ENCODE measurements at regions not wholly inside any gene's neighbourhood (a gene's known extent, or its start where the extent isn't known, plus 50 kb on each side); places are given as distances from the start of the nearest gene placed in this dataset.
"Not testable (repeated sequence)": the region's sequence is repeated elsewhere in the genome, so short reads cannot be mapped to it uniquely, and the experiment has no call there.

DNA sequence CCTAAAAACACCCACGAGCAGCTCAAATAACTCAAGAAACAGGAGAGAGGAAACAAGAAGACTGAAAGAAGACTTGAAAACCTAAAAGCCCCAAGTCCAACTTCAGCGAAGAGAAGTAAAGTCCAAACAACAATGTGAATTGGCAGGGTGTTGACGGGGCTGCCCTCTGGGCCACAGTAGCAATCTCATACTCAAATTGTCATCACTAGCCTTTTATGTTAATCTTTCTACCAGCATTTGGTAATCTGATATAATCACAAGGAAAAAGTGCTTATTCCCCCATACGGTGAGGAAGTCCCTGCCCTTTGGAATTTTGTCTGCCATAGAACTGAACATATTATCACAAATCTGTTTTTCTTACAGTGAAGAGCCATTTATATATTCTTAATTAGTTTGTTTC, 51.5 kb upstream of the IFNE start:
- DNase-seq (ENCODE audit: low spot score), result no peak

DNA sequence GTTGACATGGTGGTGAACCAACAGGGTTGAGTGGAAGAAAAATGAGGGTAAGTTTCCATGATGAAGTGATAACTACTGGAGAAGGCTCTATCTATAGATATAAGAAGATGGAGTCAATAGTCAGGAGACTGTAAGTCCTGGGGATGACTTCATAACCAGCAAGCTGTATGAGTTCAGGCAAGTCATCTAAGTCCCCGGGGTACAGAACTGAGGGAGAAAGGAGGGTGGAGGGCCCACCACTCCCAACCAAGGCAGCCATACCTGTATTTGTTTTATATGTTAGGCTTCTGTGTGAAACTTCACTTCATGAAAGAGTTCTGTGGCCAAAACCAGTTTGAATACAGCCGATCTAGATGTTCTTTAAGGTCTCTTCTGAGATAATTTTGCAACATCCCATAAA, 53.3 kb upstream of the IFNE start:
- no peak for DNase-seq (ENCODE audit: low spot score)

DNA sequence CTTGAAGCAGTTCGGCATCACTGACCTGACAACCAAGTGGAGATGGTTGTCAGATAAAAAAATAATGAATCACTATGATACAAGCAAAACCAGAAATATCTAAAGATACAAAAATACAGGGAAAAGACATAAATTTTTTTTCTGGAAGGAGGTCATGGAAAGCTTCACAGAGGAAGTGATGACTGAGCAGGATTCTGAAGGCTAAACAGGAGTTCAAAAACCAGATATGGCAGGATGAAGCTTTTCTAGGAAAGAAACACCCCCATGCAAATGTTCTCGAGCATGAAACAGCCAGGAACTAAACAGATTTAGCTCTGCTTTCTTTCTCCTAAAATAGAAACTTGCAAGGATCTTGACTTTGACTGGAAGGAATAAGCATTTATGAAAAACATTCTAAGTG, 60.7 kb upstream of the IFNE start:
- no peak for DNase-seq (ENCODE audit: low spot score)

DNA sequence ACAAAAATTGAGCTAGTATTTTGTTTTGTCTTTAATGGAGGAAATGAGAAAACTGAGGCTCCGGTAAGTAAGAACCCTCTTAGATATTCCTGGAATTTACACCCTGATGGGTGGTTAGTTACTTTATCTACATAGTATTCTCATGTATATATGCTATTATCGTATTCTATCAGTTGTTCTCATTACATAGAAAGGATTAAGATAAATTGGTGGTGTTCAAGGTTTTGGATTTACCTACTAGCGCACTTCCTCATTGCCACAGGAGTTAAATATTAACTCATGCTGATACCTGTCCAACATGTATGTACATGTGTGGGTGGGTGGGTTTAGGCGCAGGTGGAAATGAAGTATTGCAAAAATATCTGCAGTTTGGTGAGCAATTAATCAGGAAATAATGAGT, 61.1 kb upstream of the IFNE start:
- DNase-seq (ENCODE audit: low spot score), result no peak

DNA sequence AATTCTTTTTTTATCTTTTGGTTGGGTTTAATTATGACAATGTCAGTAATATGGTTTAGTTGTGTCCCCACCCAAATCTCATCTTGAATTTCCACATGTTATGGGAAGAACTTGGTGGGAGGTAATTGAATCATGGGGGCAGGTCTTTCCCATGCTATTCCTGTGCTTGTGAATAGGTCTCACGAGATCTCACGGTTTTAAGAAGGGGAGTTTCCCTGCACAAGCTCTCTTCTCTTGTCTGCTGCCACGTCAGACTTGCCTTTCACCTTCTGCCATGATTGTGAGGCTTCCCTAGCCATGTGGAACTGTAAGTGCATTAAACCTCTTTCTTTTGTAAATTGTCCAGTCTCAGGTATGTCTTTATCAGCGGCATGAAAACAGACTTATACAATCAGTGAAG, 61.7 kb upstream of the IFNE start:
- DNase-seq (ENCODE audit: low spot score), result not testable (repeated sequence)

DNA sequence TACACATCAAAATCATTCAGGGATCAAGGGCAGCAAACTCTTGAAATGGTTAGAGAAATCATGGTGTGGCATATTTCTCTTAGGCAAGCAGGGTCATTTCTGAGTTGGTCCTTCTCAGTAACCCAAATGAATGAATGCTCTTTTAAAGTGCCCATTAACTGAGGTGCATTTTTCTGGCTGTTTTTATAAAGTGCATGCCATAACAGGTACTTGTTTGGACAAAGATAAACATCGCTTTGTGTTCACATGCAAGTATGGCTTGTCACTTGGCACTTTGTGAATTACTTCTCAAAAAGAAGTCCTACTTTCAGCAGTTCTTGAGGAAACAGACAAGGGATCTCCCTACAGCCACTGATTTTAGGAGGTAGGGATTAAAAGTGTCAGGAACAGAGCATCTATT, 64.8 kb upstream of the IFNE start:
- DNase-seq (ENCODE audit: low spot score), result no peak

DNA sequence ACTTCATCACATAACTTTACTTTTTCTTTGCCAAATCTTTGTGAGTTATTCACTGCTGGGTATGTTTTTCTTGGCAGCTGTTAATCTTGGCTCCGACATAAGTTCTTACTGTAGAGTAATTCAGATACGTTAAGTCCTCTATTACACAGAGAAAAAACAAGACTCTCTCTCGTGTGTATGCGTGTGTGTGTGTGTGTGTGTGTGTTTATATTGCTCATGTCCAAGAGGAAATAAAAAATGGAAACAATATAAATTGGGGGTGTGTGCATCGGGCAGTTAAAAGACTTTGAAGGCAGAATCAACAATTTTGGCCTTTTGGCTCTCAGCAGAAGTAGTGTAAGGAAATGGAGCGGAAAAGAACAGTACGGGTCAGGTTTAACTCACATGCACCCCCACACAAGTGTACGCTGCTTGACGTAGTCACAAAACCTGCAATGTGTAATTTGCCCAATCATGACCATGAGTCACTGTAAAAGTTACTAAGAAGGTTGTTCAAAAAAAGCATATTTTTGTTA, 67.2 kb upstream of the IFNE start:
- DNase-seq (ENCODE audit: low spot score), result no peak

DNA sequence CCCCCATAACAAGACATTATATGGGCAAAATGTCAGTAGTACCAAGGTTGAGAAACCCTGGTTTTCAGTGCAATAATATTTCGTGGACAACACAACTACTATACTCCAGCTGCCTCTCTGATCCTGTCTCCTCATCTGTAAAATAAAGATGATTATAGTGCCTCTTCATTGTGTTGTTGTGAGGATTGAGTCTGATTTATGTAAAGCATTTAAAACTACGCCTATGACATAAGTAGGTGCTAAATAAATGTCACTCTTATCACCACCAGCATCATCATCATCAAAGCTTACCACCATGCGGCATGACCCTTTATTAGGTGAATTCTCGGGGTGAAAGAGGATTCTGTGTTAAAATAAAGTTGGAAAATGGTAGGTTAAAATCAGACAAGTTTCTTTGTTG, 67.8 kb upstream of the IFNE start:
- DNase-seq (ENCODE audit: low spot score), result no peak

DNA sequence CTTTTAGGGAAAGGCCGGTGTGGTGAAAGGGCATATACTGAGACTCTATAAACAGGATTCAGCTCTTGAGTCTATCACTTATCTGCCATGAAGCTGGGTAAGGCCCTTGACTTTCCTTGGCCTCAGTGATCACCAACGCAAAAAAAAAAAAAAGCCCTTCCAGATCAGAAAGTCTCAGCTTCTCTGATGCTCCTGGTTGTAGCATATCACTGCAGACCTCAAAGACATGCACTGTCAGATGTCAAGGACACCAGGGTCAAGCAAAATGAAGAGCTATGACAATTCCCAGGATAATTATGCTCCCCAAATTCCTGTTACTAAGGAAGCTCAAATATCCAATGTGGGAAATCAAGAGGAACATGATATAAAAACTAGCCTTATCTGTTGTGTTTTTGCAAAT, 68.3 kb upstream of the IFNE start:
- no peak for DNase-seq (ENCODE audit: low spot score)

DNA sequence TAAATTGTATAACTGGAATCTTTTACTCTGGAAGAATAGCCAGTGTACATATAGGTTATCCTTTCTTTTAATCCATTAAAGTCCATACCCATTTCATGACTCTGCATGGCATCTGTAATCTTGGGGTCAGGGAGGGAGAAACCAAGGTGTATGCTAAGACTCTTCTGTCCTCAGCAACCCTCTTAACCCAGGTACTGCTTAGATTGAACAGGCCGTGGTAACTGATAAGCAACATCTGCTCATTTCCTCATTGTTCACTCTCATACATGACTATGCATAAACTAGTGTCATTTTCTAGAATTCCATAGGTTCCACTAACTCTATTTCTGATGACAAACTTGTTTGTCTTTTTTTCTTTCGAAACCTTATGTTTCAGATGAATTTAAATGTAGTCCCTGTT, 69.3 kb upstream of the IFNE start:
- no peak for DNase-seq (ENCODE audit: low spot score)

DNA sequence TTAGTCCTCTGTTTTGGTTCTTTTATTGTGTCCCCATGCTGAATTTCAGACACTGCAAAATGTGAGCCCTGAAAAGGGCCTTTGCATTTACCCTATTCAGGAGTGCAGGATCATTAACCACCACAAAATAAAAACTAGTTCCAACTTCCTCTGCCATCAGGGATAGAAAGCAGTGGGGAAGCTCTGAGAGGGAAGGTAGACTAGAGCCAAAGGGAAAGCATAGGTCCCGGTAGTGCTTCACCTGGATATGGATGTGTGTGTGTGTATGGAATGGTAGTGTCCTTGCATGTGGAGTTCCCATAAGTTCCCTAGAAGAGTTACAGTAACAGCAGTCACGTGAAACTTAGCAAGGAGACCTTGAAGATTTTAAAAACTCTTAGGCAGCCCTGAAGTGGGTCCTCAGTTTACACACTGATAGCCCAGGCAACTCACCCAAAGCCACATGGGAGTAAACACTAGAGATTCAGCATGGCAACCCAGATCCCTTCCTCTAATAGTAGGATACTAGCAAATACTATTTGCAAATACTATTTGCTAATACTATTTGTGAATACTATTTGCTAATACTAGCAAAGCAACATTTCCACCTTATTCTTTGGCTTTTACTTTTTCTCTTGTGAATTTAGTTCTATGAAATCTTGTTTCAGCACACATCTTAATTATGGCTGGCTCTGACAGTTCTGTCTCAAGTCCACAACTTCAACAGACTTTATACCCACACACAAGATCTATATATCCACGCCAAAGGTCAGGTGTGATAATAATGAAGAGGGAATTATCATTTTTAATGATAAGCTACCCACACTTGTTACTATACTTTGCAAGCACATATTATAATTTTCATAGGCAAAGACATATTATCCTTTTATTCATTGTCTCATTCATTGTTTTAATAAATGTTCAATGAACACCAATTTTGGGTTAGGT, 70.4 kb upstream of the IFNE start:
- no peak for DNase-seq (ENCODE audit: low spot score)

DNA sequence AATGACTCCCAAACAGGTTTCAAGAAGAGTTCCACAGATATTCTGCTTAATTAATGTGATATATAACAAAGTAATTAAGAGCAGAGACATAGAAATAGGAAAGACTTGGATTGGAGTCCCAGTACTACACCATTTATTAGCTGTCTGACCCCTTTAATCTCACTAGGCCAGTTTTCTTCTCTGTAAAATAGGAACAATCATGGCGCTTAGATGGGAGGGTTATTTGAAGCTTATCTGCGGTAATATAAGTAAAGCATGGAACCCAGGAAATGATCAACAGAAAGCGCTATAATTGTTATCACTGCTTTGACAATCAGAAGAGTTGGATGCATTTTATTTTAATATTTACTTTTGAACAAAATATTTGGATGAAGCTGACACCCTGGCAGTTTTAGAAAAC, 71.3 kb upstream of the IFNE start:
- no peak for DNase-seq (ENCODE audit: low spot score)

DNA sequence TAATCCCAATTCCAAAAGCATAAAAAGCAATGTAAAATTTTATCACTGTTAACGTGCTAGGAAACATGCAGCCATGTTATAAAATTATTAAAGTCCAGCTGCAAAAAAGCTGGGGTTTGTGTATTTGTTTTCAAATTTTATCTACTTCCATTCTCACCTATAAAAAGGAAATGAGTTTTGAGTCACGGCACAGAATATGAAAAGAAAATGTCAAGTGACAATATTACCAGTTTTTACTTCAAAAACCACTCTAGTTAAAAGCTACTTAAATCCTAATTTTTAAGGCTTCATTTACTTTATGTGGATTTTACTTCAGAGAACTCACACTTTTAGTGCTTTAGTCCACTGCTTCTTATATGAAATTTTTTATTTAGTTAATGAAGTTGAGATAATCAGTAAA, 72.7 kb upstream of the IFNE start:
- DNase-seq (ENCODE audit: low spot score), result no peak

DNA sequence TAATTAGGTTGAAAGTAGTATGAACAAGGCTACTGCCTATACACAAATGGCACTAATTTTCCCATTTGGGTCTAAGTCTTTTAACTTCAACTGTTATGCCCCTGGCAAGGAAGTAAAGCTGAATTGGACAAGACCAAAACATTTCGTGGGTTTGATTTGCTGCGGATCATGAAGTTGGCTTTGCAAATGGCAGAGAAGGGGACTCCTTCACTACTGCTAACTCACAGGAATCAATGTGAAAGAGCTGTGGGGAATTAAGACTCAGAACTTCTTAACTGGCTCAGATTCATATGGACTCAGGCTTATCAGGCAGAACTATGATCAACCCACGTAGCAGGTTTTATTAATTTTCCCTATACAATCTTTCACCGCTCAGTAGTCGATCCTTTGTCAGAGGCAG, 73.8 kb upstream of the IFNE start:
- no peak for DNase-seq (ENCODE audit: low spot score)

DNA sequence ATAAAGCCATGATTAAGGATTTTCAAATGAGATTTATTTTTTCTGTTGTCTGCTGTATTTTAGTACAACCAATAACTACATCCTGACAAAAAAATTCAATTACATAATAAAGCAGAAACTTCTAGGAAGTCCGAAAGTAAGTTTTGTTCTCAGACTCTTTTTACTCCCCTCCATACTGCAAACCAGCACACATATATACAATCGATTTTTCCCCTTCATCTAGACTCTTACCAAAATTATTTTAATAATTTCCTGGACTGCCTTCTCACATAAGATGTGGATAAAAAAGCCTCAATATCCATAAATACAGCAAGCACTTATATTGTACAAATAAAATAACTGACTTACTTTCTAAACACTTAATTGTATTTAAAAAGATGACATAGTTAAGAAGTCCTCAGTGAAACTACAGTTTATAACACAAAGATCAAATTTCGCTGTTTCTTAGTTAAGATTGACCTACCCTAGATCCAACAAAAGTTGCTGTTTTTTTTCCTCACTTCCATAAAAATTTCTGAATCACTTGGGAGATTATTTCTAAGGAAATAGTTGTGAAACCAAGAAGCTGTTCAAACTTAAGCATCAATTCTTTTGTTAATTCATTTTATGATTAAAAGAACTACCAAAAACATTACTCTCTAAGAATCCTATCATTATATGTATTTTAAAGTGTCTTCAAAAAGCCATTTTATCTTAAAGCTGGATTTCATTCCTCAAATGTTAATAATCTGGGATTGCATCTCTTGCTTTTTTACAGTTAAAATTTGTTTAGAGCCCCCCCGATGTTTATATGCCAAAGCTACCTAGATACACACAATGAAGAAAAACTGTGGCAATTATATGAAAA, 74.7 kb upstream of the IFNE start:
- DNase-seq (ENCODE audit: low spot score), result no peak

DNA sequence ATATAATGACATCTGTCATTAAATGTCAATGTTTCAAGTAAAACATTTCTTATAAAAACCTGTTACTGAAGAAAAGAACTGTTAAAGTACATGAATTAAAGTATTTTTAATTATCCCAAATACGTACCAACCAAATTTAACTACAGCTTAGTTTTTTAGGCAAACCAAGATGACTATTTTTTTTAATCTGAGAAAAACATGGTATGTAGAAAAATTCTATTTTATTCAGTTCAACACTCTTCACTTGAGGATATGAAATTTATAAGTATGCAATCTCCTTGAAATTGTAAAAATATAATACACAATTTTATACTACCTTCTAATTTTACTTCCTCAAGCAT, 75.3 kb upstream of the IFNE start:
- no peak for DNase-seq (ENCODE audit: low spot score)

DNA sequence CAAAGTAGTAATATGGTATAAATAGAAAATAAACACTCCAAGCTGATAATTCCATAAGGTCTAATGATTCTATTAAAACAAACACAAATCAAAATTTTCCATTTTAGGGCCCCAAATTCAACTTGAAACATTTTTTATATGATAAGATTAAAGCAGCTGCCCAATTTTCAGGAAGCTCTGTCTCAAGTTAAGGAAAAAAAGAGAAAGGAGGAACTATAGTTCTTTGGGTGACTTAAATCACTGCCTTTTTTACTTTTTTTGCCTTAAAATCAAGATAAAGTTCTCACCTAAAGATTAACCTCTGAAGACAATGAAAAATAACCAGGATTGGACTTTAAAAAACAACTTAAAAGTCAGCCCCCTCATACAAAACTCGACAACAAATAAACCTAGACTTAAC, 76.0 kb upstream of the IFNE start:
- no peak for DNase-seq (ENCODE audit: low spot score)

DNA sequence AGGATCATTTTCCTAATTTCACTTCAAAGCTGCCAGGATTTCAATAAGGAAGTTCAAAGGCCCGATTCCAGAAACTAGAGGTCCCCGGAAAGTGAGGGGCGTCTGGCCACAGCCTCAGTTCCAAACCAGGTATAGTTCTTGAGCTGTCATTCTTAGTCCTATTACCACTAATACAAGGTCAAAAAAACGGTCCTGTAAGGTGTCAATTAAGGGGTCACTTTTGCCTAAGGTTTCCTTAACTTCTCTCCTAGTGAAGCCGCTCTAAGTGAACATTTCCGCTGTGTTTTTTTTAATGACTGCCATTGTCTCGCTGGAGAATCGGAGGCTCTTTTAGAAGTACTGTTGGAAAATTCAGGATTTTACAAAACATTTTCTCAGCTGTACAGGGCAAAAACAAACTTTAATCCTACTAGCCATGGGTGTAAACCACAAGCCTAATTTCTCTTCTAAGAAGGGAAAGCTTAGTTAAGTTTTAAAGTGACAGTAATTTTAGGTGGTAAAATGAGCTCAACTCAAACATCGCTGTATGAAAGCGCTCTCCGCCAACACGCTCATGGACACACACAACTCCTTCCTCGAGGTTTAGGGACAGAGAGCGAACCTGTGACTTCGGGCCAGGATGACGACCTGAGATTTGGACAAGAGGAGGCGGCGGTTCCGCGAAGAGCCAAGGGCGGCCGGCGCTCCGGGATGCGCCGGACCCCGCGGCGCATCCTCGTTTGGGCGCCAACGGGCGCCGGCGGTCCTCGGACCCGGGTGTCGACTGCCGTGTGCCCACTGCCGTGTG, 76.7 kb upstream of the IFNE start:
- peak; percentile 48 for DNase-seq (ENCODE audit: low spot score)

DNA sequence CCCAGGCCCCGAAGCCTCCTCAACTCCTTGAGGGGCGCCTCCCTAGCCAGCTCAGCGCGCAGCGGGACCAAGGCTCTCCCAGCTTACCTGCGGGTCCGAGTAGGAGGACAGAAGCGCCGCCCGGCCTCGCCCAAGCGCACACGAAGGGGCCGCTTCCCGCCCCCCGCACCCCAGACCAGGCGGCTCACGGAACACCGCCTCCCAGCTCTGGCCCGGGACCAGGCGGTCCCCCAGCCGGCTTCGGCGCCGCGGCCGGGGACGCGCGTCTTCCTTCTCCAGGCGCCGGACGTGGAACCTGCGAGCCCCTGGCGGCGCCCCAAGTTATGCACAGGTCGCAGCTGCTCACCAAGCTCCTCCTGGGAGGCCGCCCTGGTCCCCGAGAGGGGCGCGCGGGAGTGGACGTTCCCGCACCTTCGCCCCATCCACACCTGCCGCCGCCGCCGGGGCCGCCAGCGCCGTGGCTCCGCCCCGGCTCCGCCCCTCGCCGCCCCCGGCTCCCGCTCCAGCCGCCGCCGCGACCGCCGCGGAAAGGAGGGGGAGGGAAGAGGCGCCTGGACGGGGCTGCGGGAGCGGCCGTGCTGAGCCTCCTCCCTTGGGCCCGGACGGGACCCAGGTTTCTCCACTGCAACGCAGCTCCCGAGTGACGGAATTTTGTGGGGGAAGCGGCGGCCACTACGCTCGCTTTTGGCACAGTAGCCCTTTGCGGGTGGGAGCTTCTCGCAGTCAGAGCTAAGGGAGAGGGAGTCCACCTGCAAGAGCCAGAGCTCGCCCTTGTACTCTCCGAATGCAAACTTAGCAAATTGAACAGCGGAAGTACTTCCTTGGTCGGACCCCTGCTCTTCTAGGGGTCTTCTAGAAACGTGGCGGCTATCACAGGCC, 77.5 kb upstream of the IFNE start:
- peak; percentile 42 for DNase-seq (ENCODE audit: low spot score)

DNA sequence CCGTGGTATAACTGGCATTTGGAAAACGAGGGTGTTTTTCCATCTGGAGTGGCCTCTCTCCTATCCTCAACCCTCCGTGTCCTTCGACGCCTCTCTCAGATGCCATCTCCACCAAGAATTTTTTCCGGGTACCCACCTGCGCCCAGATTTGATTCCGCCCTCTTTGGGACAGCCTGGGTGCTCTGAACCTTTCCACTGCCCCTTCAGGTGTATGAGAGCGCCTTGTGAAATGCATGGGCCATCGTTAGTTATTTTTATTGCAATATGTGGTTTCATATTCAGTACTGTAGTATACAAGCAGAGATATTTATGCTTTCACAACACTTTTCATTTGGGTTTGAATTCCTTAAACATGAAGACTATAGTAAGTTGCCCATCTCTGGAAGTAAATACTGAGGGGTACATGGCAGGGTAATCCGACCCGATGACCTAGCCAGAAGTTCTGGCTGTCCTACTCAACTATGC, 78.2 kb upstream of the IFNE start:
- DNase-seq (ENCODE audit: low spot score), result no peak

DNA sequence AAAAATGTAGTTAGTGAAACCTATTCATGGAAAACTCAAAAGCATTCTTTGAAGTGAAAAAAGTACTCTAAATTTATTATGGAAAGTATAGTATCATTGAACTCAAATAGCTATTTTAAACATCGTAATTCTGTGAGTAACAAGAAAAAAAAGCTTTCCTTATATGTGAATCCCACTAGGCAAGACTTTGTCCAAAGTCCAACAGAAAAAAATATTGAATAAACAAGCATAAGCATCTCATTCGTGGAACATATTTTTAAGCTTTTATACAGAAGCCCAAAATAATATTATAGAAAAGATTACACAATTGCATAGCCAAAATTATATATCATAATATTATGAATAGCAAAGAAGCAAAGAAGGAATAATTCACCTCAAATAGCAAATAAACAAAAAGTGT, 79.4 kb upstream of the IFNE start:
- no peak for DNase-seq (ENCODE audit: low spot score)

All from kidney capillary endothelial cell (primary cell).